HG03432 (cell line): ENCODE measurements at regions not wholly inside any gene's neighbourhood (a gene's known extent, or its start where the extent isn't known, plus 50 kb on each side); places are given as distances from the start of the nearest gene placed in this dataset.

Source experiments
- ATAC-seq: cut with Tn5 transposase; IDR thresholded peaks from one replicate; pipeline ENCODE4 v1.9.1; 2021; ENCODE audit warnings: mild to moderate bottlenecking, moderate library complexity; ENCODE audit not compliant: unreplicated experiment

DNA sequence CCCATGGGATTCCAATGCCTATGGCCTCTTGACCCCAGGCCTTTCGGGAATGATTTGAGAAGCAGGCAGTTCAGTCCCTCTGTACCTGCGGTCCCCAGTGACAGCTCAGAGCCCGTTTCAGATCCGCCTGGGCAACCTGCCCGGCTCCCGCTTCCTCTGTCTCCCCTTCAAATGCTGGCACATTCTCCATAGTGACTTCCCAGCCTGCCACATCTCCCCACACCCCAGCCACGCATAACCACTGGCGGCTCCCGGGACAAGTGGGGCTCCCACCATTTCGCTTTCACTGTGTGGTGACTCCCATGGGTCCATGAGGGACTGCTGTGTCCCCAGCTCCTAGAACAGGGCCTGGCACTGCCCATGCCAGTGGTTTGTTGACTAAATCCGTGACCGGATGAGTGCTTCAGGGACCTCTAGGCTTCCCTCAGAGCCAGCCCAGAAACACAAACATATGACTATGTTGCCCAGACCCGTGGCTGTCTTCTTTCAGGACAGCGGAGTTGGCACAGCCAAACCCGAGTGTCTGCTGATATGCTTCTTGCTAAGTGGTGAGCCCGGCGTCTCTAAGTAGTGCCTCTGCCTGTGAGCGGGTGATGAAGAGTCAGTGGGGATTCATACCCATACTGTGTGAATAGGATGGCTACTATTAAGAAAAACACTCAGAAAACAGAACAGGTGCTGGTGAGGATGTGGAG is 91.2 kb downstream of the GLI2 start:
- no peak for ATAC-seq

GRCh38 chr2:120828066-120828465 is 92.4 kb downstream of the GLI2 start:
- no peak for ATAC-seq

DNA sequence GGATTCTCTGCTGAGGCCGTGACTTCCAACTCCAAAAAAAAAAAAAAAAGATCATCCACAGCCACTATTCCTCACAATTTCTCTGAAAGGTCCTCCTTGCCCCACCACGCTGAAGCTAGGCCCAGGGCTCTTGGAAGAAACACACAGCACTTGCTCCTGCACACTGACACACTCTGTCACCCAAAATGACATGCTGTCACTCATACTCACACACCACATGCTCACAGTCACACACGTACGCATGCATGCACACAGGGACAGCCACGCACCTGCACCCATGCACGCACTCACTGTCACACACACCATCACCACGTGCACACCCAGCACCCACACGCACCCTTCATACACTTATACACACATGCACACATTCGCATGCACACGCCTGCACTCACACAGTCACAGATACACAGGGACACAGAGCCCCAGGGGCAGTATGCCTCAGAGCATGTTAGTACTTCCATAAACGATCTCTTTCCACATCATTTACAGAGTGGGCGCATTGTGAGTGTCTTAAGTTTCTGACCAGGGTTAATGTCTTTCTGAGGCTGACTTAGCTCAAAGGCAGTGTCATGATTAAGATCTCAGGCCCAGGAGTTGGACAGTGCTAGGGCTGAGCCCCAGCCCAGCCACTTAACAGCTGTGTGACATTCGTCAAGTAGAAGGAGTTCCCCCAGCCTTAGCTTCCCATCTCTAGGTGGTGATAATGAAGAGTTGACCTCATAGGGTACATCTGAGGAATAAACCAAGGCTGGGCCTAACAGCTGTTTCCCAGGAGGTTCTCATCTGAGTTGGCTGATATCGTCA is 93.4 kb downstream of the GLI2 start:
- no peak for ATAC-seq

DNA sequence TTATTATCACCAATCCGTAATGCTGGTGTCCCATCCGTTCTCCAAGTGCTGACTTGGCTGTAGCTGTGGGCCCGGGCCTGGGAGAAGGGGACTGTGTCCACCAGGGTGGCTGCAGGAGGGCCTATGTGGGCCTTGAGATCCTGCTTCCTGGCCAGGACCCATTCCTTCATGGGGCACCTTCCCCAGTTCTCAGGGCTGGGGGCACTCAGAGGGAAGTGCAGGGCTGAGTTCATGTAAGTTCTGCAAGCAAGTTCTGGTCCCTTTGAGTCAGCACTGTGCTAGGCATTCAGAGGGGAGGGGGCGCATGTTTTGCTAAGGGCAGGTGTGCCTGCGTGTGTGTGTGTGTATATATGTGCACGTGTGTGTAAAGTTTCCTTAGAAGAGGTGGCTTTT is 94.0 kb downstream of the GLI2 start:
- no peak for ATAC-seq

DNA sequence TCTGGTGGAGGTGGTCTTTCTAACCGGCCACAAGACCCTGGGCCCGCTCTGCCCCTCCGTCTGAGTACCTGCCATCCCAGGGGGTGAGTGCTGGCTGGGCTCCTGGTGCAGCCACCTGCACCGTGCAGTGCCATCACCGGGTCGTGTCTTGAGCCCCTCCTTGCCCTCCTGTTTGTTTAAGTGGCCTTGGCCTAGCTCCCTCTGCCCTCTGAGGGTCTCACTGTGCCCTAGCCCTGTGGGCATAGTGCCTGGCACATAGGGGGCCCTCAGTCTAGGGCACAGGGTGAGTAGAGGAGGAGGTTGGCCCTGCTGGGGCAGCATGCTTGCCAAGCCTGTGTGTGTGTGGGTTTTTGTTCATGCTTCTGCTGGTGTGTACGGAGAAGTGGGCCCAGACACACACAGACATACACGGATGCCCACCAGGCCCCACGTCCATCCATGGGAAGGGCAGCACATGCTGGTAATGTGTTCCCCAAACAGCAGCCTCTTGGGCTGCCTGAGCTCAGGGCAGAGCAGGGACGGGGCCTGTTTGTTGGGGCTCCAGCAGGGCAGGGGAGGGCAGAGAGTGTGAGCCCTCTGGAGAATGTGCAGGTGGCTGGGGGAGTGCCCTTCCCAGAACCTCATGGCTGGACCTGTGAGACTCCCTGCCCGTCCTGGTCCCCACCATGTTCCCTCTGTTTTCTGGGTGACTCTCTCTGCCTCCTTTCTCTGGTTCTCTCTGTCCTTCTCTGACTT is 94.6 kb downstream of the GLI2 start:
- ATAC-seq, result no peak

- ATAC-seq, result no peak
Observed at GRCh38 chr2:120831086-120831485, 95.4 kb downstream of the GLI2 start.

DNA sequence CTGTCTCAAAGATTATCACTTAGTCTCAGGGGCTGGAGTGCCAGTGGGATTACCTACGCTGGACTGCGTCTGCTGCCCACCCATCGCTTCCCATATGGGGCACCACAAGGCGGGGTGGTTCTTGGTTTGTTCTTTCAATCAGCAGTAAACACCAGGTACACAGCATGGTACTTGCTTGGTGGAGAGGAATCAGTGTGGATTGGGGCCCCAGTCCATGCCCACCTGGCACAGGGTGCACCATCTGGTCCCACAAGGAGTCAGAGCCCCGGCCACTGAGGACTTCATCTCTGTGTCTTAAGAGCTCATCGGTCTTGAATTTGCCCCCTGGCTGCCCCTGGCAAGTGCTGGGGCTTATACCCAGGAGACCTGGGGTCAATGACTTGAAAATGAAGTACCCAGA is 96.2 kb downstream of the GLI2 start:
- ATAC-seq, result no peak

GRCh38 chr2:120832296-120833070 is 96.8 kb downstream of the GLI2 start:
- ATAC-seq, result no peak

DNA sequence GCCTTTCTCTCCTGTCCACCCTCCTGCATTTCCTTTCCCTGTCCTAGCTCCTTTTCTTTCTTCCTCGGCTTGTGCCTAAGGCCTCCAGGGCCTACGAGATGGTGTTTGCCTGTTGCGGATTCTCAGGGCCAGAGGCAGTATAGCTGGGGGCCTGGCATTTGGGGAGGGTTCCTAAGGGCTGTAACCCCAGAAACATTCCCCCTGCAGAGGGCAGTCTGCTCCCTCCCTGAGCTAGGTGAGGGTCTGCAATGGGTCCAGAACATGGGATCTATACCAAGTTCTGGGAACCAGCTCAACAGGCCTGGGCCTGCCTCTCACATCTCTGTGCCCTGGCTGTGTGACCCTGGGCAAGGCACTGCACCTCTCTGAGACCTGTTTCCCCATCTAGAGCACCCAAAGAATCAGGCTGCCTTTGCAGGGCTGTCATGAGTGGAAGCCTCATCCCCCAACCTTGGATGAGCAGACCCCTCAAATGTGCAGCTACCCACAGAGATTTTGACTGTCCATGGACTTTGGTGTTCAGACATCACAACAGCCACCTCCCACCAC is 97.5 kb downstream of the GLI2 start:
- ATAC-seq, result no peak

DNA sequence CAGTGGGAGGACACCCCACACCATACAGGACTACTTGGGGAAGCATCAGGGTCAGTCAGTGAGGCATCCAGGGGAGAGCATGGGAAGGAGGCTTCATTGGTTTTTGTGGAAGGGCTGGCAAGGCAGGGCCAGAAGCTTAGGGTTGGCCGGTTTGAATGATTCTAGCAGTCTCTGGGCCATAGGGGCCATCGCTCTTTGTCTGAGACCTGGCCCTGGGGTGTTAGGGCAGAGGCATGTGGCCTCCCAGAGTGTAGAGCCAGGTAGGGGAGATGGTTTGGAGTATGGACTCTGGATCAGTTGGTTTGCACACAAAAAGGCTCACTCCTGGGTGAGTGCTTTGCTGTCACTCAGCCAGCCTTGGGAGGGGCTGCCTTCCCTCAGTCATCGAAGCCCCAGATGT is 98.5 kb downstream of the GLI2 start:
- ATAC-seq, result no peak

DNA sequence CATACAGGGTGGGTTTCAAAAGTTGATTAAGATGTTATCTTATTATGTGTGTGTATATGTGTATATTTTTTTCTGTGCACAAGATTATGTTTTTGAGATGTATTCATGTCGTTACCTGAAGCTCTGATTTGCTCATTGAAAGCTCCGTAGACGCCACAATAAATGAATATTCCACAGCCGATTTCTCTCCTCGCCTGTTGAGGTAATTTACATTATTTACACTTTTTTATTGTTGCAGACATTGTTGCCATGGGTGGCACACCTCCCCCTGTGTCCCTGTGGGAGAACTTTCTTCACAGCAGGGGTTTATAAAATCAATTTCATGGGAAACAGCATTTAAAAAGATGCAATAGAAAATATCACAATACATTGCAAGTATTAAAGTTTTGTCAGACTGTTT is 100.6 kb downstream of the GLI2 start:
- ATAC-seq, result no peak

DNA sequence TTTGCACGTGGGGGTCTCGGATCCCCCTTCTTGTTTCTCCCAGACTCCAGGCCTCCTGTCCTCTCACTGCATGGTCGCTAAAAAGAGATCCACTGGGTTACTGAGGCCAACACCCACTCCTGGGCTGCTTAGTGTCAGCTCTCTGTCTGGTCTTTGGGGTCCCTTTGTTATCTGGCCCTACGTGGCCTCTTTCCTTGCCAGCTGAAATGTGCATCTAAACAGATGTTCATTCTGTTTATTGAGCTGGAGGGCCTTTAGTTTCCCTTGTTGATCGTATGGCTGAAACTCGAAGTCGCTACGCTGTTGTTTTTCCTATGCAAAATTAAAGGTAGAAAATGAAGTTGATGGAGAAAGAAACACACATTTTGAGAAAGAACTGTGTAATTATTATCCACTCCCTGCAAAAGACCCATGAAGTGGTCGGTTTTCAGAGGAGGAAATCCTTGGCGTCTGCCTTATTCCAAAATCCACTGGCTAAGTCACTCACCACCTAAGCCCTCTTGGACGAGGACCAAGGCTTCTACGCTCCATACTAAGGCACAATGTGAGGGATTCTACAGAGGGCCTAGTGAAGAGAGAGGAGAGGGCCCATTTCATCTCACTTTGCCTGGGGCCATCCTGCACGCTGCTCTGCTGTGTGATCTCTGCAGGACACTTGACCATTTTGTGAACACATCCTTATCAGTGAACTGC is 105.3 kb downstream of the GLI2 start:
- no peak for ATAC-seq

DNA sequence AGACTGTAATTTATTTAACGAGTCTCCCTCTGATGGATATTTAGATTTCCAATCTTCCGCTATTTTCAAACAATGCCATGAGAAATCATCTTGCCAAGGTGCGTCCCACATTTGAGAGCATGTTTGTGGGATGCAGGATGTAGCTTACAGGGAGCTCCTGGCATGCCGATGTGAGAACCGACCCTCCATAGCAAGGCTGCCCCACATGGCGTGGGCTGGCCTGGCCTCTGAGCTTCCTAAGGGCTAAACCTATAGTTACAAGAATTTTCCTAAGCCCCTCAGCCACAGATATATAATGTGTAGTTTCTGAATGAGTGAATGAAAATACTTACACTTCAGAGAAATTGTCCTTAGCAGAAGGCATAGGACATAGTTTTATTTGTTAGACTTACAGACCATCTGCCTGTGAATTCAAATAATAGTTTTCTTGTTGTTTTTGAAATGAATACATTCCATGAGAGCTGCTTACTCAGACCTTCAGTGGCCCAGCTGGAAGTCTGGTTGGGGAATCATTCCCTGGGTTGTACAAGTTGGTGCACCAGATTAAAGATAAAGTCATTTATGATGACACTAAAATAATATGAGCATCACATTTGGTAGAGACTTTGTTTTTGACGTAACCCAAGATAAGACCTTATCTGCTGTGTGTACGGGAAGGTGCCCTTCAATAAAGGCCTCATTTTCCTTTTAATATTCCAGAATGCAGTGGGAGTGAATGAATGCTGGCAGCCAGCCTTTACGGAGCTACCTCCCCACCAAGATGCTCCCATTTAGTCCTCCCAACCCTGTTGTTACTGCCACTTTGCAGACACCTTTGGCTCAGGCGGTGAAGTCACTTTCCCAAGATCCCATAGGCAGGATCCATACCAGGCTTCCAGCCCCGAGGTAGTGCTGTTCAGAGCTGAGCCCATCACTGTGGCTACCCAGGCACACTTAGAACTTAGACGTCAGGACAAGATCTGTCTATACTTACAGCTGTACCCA is 107.1 kb downstream of the GLI2 start:
- no peak for ATAC-seq

DNA sequence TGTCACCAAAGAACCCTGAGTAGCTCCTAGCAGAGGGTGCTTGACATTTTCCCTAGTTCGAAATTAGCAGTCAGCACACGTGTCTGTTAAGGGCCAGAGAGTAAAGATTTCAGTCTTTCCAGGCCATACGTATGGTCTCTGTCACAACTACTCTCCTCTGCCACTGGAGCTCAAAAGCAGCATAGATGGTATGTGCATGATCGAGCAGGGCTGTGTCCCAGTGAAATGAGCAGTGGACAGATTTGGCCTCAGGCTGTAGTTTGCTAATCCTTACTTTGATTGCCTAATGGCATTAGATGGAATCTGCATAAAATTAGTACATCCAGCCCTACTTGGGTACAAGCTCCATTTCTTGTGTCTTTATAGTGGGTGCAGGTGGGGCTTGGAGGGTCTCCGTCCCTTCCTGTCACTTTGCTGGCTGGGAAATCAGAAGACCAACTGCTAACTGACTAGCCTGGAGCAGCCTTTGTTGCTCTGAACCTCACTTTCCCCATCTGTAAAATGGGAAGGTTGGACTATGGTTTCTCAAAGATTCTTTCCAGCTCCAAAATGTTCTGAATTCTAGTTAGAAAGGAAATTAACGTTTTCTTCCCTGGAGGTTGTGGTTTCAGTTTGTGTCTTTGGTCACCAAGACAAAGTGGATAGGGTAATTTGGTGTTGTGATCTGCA is 108.5 kb downstream of the GLI2 start:
- no peak for ATAC-seq

DNA sequence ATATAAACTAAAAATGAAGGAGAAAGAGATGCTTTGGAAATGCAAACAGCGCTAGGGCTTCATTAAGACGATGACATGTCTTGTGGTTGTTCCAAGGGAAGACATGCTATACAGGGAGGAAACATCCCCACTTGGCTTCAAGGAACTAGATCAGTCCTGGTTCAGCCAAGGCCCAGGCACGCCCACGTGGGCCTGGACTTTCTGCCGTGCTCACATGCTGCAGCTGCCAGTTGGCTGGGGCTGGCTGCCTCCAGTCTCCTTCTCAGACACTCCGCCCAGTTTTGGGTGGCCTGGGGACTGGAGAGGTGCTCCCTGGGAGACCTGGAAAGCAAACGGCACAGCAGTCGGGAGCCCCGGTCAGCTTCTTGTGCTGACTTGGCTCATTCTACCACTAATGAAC is 109.6 kb downstream of the GLI2 start:
- no peak for ATAC-seq

DNA sequence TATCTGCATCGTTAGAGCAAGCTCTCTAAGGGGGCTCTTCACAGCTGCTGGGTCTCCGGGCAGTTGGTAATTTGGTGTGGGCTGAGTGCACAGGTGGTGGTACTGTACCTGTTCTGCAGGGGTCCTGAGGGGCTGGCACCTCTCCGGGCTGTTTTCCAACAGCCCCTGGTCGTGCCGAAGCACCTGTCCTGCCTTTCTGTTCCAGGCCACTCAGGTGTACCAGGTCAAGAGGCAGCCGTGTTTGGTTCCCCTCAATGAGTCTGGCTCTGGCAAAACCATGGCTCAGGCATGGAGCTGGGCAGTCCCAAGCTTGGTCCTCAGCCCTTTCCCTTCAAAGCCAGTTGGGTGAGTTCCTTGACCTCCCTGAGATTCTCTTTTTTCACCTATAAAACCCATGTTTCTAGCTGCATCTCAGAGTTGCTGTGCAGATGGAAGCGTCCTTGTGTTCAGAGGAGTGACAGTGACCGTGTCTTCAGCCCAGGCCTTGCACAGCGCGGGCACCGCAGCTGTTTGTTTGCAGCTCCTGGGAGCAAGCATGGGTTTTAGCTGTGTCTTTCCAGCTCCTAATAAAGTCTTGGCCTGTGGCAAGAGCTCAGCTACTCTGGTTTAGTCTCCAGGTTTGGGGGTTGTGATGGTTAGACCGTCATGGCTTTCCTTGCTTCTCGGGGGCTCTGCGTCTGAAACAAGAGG is 110.9 kb downstream of the GLI2 start:
- no peak for ATAC-seq

GRCh38 chr2:120847700-120848321 is 112.1 kb downstream of the GLI2 start:
- no peak for ATAC-seq
